Hepatocyte (in vitro differentiated cells): ENCODE measurements at regions not wholly inside any gene's neighbourhood (a gene's known extent, or its start where the extent isn't known, plus 50 kb on each side); places are given as distances from the start of the nearest gene placed in this dataset.
"Not testable (repeated sequence)": the region's sequence is repeated elsewhere in the genome, so short reads cannot be mapped to it uniquely, and the experiment has no call there.

Experiments
- EZH2 ChIP-seq: fragments of 200-600 bp; sonication (generic); IDR thresholded peaks from 2 replicates; pipeline ENCODE4 v1.6.1; 2016; ENCODE audit warnings: antibody characterized with exemption, mild to moderate bottlenecking, borderline replicate concordance
- EZH2phosphoT487 ChIP-seq: fragments of 200-600 bp; sonication (generic); IDR thresholded peaks from one replicate; pipeline ENCODE4 v1.6.1; 2018; ENCODE audit warnings: antibody characterized with exemption, mild to moderate bottlenecking, low read depth, moderate library complexity; ENCODE audit not compliant: unreplicated experiment, severe bottlenecking
- TF ChIP-seq, protein P1 (sequence below): fragments of 200-600 bp; sonication (generic); IDR thresholded peaks from 2 replicates; pipeline ENCODE4 v1.5.1; 2016; ENCODE audit warnings: antibody characterized with exemption, mild to moderate bottlenecking; ENCODE audit not compliant: poor library complexity

DNA sequence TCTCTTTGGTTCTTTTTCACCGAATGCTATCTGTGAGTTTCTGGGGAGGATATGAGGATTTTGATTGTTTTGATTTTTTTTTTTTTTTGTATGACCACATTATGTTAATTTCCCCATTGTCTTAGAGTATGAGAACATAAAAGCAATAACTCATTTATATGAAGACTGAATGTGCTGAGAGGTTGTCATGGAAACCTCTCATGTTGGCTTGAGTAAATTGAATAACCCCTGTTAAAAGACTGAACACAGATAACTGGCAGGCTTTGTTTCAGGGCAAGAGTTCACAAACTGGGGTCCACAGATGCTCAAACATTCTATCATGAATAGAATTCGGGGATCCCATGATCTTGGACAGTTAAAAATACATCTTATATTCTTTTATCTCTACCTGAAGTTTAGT is 129.4 kb downstream of the NPIPA7 start:
- not testable (repeated sequence) for TF ChIP-seq EZH2phosphoT487, EZH2
- TF ChIP-seq, protein P1, sequence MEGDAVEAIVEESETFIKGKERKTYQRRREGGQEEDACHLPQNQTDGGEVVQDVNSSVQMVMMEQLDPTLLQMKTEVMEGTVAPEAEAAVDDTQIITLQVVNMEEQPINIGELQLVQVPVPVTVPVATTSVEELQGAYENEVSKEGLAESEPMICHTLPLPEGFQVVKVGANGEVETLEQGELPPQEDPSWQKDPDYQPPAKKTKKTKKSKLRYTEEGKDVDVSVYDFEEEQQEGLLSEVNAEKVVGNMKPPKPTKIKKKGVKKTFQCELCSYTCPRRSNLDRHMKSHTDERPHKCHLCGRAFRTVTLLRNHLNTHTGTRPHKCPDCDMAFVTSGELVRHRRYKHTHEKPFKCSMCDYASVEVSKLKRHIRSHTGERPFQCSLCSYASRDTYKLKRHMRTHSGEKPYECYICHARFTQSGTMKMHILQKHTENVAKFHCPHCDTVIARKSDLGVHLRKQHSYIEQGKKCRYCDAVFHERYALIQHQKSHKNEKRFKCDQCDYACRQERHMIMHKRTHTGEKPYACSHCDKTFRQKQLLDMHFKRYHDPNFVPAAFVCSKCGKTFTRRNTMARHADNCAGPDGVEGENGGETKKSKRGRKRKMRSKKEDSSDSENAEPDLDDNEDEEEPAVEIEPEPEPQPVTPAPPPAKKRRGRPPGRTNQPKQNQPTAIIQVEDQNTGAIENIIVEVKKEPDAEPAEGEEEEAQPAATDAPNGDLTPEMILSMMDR, result not testable (repeated sequence)
